AG09309 (cell line): ENCODE measurements at regions not wholly inside any gene's neighbourhood (a gene's known extent, or its start where the extent isn't known, plus 50 kb on each side); places are given as distances from the start of the nearest gene placed in this dataset.

Experiments
- DNase-seq: peaks from one replicate; pipeline ENCODE4 v3.0.0-alpha.2; 2010; ENCODE audit warnings: low read depth
- H3K4me3 ChIP-seq: 2 replicates; pipeline ENCODE4 v1.5.1; 2011; ENCODE audit warnings: mild to moderate bottlenecking, low read depth, low read length, moderate library complexity; ENCODE audit not compliant: control insufficient read depth
- CTCF ChIP-seq: IDR thresholded peaks from 2 replicates; pipeline ENCODE4 v1.5.1; 2011; ENCODE audit warnings: mild to moderate bottlenecking, low read depth, low read length, inconsistent platforms; ENCODE audit not compliant: insufficient read depth, control insufficient read depth; ENCODE audit errors: missing control alignments

DNA sequence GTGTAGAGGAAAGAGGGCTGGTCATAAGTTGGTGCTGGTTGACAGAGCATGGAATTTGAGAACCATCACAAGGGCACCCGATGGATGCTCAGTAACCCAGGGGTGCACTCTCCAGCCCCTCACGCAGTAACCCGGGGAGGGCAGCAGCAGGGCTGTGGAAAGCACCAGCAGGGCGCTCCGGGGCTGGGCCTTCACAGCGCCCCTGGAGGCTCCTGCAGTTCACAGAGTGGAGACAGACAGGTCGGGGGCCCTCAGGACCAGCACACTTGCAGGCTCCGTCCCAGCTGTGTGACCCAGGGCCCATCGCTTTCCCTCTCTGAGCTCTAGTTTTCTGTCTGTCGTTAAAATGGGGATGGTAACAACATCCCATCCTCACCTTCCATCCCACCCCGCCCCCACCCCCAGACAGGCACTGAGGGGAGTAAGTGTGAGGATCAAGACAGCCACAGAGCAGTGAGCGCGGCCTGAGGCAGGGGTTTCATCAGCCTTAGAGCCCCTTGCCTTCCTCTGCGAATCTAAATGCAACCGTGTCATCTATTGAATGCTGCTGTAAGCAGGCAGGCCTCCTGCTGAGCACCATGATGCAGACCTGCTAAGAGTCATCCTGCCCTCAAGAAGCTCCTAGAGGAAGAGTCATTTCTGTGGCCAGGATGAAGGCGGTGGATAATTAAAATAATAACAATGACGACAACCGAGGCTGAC lies 90.2 kb upstream of the LINGO1 start:
- DNase-seq: no peak
- H3K4me3 ChIP-seq: no peak overlapping the region
- no peak for TF ChIP-seq CTCF

DNA sequence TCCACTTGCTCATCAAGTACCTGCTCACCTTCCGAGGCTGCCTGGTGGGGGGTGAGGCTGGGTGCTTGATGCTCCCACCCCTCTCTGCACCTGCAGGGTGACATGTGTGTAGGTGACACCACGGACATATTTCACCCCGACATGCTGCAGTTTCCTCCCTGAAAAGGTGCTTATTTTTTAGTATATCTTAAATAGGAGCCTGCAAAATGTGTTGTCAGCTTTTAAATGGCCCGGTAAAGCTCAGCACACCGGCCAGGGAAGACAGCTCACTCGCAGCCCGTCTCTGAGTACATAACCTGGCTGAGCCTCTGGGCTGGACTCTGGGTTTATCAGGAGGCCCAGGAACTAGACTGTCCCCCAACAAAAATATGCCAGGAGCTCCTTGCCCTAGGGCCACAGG lies 89.3 kb upstream of the LINGO1 start:
- no peak for TF ChIP-seq CTCF
- no peak overlapping the region for H3K4me3 ChIP-seq
- no peak for DNase-seq

- TF ChIP-seq CTCF: no peak
- no peak overlapping the region for H3K4me3 ChIP-seq
- no peak for DNase-seq
Observed at GRCh38 chr15:77720655-77721054, 87.9 kb upstream of the LINGO1 start.

GRCh38 chr15:77720173-77720572 lies 87.5 kb upstream of the LINGO1 start:
- TF ChIP-seq CTCF: no peak
- DNase-seq: no peak
- no peak overlapping the region for H3K4me3 ChIP-seq

GRCh38 chr15:77719450-77719849 lies 86.7 kb upstream of the LINGO1 start:
- H3K4me3 ChIP-seq: no peak overlapping the region
- DNase-seq: no peak
- TF ChIP-seq CTCF: no peak

DNA sequence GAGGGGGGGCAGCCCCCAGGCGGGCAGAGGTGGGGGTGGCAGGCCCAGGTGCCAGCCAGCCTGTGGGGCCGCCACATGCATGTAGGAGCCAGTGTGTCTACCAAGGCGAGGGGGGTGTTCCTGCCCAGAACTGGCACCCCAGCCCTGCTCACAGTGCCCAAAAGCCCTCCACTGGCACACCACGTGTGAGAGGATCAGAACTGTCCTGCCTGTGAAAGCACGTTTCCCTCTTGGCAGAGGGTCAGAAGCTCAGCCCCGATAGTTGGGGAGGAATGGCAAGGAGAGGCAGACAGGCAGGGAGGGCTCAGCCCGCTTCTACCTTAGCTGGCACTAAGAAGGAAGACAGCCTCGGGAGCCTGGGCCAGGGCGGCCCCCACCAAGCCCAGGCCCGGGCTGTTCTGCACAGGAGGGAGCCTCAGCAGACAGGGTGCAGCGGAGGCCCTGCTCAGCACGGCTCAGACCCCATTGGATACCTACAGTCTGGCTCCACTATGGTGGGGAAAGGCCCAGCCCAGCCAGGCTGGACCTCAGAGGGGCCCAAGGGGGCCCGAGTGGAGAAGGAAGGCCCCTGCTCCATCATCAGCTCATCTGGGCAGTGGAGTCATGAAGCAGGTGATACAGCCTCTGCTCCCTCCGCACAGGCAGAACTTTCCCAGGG lies 84.8 kb upstream of the LINGO1 start:
- no peak overlapping the region for H3K4me3 ChIP-seq
- TF ChIP-seq CTCF: no peak
- no peak for DNase-seq
